NT2/D1 (cell line): ENCODE measurements at regions not wholly inside any gene's neighbourhood (a gene's known extent, or its start where the extent isn't known, plus 50 kb on each side); places are given as distances from the start of the nearest gene placed in this dataset.
"Not testable (repeated sequence)": the region's sequence is repeated elsewhere in the genome, so short reads cannot be mapped to it uniquely, and the experiment has no call there.

Source experiments
- DNase-seq: peaks from one replicate; pipeline ENCODE4 v3.0.0-alpha.2; 2011; ENCODE audit warnings: low read depth, low spot score
- H3K27me3 ChIP-seq: 2 replicates; pipeline ENCODE4 v1.6.0; 2011; ENCODE audit warnings: mild to moderate bottlenecking; ENCODE audit not compliant: insufficient read length, insufficient read depth
- H3K36me3 ChIP-seq: 2 replicates; pipeline ENCODE4 v1.6.1; 2011; ENCODE audit warnings: mild to moderate bottlenecking, low read length, mixed read lengths; ENCODE audit not compliant: insufficient read depth, insufficient read length
- H3K4me1 ChIP-seq: 2 replicates; pipeline ENCODE4 v1.5.1; 2011; ENCODE audit not compliant: insufficient read depth, insufficient read length
- H3K4me3 ChIP-seq: 2 replicates; pipeline ENCODE4 v1.5.1; 2011; ENCODE audit warnings: low read depth; ENCODE audit not compliant: insufficient read length
- H3K9ac ChIP-seq: 2 replicates; pipeline ENCODE4 v1.6.0; 2011; ENCODE audit warnings: low read depth; ENCODE audit not compliant: insufficient read length
- H3K9me3 ChIP-seq: 2 replicates; pipeline ENCODE4 v1.5.1; 2011; ENCODE audit warnings: mild to moderate bottlenecking, low read length; ENCODE audit not compliant: insufficient read depth
- SUZ12 ChIP-seq: IDR thresholded peaks from 2 replicates; pipeline ENCODE4 v1.6.1; 2011; ENCODE audit not compliant: insufficient read length, insufficient read depth; ENCODE audit errors: extremely low read depth
- YY1 ChIP-seq: IDR thresholded peaks from 2 replicates; pipeline ENCODE4 v1.6.1; 2011; ENCODE audit not compliant: insufficient read length, insufficient read depth
- ZNF274 ChIP-seq: IDR thresholded peaks from 2 replicates; pipeline ENCODE4 v1.6.1; 2011; ENCODE audit warnings: mild to moderate bottlenecking, low read depth, low read length

DNA sequence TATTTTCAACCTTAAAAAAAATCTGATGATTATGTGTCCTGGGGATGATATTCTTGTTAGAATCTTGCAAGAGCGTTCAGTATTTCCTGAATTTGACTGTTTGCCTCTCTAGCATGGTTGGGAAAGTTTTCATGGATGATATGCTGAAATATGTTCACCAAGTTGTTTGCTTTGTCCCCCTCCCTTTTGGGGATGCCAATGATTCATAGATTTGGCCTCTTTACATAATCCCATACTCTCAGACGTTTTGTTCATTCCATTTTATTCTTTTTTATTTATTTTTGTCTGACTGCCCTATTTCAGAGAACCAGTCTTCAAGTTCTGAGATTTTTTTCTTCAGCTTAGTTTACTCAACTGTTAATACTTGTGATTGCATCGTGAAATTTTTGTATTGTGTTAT, 415.1 kb downstream of the FAM47B start:
- Histone ChIP-seq H3K27me3 (no peaks in the 10 kb centered on the region), H3K4me3 (no peak overlapping the region), H3K9me3 (no peaks in the 10 kb centered on the region; the same call in 1 of the 2 replicates), H3K9ac (no peak overlapping the region), H3K36me3 (no peaks in the 10 kb centered on the region), H3K4me1 (no peaks in the 10 kb centered on the region)
- TF ChIP-seq ZNF274 = no peak
- no peak for TF ChIP-seq SUZ12
- no peak for TF ChIP-seq YY1
- no peak for DNase-seq

DNA sequence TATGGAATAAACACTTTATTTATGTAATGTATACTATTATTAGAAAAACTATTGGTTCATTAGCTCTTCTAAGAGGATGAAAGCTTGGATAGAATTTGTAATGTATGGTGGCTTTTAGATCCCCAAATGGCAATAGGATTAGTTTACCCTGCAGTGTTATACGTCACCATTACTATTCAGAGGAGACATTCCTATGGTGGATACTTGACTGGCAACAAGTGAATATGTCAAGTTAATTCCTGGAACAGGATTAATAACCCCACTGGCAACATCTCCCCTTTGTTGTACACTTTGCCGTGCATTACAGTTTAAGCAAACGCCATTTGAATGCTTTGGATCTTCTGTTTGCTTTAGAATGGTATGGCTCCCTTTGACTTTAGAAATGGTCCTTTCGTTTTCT, 420.3 kb downstream of the FAM47B start:
- DNase-seq = no peak
- no peak overlapping the region for H3K9ac ChIP-seq
- H3K4me3 ChIP-seq = no peak overlapping the region
- H3K9me3 ChIP-seq = no peaks in the 10 kb centered on the region
- no peaks in the 10 kb centered on the region for H3K36me3 ChIP-seq
- TF ChIP-seq ZNF274 (no peak), YY1 (no peak), SUZ12 (no peak)
- no peaks in the 10 kb centered on the region for H3K27me3 ChIP-seq
- H3K4me1 ChIP-seq = no peaks in the 10 kb centered on the region

DNA sequence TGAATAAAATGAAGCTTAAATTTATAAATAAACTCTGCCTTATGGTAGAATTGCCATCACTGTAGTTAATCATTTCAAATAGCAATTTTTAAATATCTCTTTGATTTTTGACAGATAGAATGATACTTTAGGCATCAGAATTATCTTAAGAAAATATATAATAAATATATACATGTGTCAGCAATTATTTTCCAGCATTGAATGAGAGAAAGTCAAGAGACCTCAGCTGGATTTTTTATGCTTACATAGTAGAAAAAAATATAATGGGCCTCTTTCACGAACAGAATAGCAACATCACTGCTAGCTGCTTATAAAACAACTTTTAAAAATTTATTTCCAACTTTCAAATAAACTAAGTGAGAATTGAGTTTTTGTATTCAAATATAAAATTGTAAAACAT, 424.0 kb upstream of the MAGEB16 start:
- Histone ChIP-seq H3K36me3 (no peaks in the 10 kb centered on the region), H3K9ac (no peak overlapping the region), H3K9me3 (peaks cover 5% of the 10 kb centered on the region), H3K4me3 (no peak overlapping the region), H3K27me3 (no peaks in the 10 kb centered on the region), H3K4me1 (no peaks in the 10 kb centered on the region)
- no peak for TF ChIP-seq YY1
- TF ChIP-seq ZNF274 = no peak
- TF ChIP-seq SUZ12 = no peak
- no peak for DNase-seq

DNA sequence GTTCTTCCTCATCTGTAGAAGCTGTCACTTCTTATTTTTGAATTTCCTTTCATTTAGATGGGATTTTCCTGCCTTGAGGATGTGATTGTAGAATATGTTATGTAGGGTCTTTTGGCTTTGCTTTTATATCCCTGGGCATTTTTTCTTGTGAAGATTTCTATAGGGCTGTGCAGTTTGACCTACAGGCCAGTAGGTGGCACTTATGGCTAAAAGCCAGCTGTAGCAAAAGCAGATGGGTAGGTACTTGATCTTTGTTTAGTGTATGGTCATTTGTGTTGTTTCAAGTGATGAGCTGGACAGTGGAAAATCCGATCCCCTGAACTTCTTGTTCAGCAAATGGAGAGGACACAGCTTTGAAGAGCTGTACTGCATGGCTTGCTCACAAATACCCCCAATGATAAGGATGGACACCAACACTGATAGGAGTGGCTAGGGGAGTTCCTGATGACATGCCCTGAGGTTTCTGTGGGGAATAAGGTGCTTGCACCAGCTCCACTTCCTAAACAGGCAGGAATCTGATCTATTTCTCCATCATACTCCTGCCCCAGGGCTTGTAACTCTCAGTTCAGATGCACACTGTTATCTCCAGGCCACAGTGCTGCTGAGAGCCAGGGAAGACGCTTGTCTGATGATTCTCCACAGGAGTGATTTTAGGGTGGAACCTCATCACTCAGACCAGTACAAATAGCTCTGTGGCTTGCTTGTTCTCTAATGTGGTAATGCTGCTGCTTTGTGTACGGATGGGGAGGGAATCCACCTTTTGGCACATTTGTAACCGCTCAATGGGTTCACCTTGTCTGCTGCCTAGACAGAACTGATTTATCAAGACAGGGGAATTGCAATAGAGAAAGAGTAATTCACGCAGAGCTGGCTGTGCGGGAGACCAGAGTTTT, 417.1 kb upstream of the MAGEB16 start:
- DNase-seq = peak; percentile 8
- no peak overlapping the region for H3K9ac ChIP-seq

DNA sequence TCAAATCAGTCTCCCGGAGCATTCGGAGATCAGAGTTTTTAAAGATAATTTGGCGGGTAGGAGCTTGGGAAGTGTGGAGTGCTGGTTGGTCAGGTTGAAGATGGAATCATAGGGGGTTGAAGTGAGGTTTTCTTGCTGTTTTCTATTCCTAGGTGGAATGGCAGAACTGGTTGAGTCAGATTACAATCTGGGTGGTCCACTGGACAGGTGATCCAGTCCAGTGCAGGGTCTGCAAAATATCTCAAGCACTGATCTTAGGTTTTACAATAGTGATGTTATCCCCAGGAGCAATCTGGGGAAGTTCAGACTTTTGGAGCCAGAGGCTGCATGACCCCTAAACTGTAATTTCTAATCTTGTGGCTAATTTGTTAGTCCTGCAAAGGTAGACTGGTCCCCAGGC, 416.4 kb upstream of the MAGEB16 start:
- not testable (repeated sequence) for H3K27me3 ChIP-seq

More for the DNA sequence above, 417.1 kb upstream of the MAGEB16 start:
- no peaks in the 10 kb centered on the region for H3K27me3 ChIP-seq
- H3K4me3 ChIP-seq = no peak overlapping the region
- H3K4me1 ChIP-seq = no peaks in the 10 kb centered on the region
- H3K9me3 ChIP-seq = no peaks in the 10 kb centered on the region
- no peak for TF ChIP-seq ZNF274
- H3K36me3 ChIP-seq = no peaks in the 10 kb centered on the region

DNA sequence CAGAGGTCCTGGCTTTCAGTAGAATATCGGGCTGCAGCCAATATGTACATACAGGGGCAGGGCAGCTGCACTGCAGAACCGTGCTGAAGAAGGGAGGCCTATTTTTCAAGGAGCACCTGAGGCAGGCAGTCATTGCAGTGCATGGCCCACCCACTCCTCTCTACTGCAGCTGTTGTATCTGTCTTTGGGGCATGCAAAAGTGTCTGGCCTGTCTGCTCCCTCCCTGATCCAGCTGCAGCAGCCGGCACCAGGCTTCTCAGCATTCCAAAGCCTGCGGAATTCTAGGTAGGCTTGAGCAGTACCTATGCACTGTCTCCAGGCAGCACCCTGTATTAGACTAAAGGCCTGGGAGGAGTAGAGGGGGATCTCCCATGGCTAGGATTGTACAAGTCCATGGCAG, 415.2 kb upstream of the MAGEB16 start:
- Histone ChIP-seq H3K36me3 (no peaks in the 10 kb centered on the region), H3K4me1 (no peaks in the 10 kb centered on the region), H3K27me3 (no peaks in the 10 kb centered on the region), H3K9ac (no peak overlapping the region), H3K4me3 (no peak overlapping the region), H3K9me3 (no peaks in the 10 kb centered on the region)
- no peak for DNase-seq
- TF ChIP-seq YY1 (no peak), SUZ12 (no peak), ZNF274 (no peak)

More for the DNA sequence above, 416.4 kb upstream of the MAGEB16 start:
- H3K9me3 ChIP-seq, DNase-seq, H3K4me3 ChIP-seq, H3K9ac ChIP-seq, H3K36me3 ChIP-seq, H3K4me1 ChIP-seq: not testable (repeated sequence)

DNA sequence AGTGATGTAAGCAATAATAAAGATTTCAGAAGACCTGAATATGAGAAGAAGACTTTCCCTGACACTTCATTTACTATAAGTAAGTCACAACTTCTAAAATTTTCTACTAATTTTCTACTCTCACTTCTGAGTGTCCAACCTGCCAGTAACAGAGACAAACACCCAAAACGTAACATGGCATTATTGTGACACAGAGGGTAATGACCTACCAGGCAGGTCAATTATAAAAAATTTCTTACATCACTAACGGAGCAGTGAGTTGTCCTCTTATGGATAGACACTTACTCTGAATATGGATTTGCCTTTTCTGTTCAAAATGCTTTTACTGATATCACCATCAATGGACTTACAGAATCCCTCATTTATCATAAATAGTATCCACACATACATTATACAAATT, 405.9 kb upstream of the MAGEB16 start:
- no peak for TF ChIP-seq SUZ12
- no peaks in the 10 kb centered on the region for H3K4me1 ChIP-seq
- no peak for DNase-seq
- H3K4me3 ChIP-seq = no peak overlapping the region
- H3K27me3 ChIP-seq = no peaks in the 10 kb centered on the region
- no peaks in the 10 kb centered on the region for H3K9me3 ChIP-seq
- H3K36me3 ChIP-seq = no peaks in the 10 kb centered on the region
- H3K9ac ChIP-seq = no peak overlapping the region
